Retinal pigment epithelial cell (primary cell): ENCODE measurements at regions not wholly inside any gene's neighbourhood (a gene's known extent, or its start where the extent isn't known, plus 50 kb on each side); places are given as distances from the start of the nearest gene placed in this dataset.
"Not testable (repeated sequence)": the region's sequence is repeated elsewhere in the genome, so short reads cannot be mapped to it uniquely, and the experiment has no call there.

Experiments
- DNase-seq: peaks from one replicate; pipeline ENCODE4 v3.0.0-alpha.2; 2010; ENCODE audit warnings: low read depth
- H3K4me3 ChIP-seq: 2 replicates; pipeline ENCODE4 v1.5.1; 2011; ENCODE audit warnings: mild to moderate bottlenecking, low read length, control low read depth, moderate library complexity
- TF ChIP-seq, protein P1 (sequence below): conservative IDR thresholded peaks from 2 replicates; pipeline ENCODE4 v1.5.1; 2011; ENCODE audit warnings: low read depth, low read length, control low read depth, inconsistent platforms

DNA sequence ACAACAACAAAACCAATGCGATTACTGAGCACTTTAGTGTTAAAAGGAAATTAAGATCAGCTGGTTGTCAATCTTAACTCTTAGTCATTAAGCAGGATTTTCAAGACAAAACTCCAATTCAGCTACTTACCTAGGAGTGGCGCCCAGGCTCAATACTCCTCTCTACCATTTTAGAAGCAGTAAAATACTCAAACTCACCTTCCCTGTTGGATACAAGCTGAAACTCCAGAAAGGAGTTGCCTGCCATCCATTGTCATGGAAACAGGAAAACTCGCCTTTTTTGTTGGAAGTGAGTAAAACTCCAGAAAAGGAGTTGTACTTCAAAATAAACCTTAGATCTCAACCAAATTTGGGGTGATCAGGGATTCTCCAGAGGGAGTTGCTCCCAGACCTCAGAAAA lies 127.0 kb upstream of the F3 start:
- H3K4me3 ChIP-seq = no peak overlapping the region
- DNase-seq = no peak
- TF ChIP-seq, protein P1, sequence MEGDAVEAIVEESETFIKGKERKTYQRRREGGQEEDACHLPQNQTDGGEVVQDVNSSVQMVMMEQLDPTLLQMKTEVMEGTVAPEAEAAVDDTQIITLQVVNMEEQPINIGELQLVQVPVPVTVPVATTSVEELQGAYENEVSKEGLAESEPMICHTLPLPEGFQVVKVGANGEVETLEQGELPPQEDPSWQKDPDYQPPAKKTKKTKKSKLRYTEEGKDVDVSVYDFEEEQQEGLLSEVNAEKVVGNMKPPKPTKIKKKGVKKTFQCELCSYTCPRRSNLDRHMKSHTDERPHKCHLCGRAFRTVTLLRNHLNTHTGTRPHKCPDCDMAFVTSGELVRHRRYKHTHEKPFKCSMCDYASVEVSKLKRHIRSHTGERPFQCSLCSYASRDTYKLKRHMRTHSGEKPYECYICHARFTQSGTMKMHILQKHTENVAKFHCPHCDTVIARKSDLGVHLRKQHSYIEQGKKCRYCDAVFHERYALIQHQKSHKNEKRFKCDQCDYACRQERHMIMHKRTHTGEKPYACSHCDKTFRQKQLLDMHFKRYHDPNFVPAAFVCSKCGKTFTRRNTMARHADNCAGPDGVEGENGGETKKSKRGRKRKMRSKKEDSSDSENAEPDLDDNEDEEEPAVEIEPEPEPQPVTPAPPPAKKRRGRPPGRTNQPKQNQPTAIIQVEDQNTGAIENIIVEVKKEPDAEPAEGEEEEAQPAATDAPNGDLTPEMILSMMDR = no peak

DNA sequence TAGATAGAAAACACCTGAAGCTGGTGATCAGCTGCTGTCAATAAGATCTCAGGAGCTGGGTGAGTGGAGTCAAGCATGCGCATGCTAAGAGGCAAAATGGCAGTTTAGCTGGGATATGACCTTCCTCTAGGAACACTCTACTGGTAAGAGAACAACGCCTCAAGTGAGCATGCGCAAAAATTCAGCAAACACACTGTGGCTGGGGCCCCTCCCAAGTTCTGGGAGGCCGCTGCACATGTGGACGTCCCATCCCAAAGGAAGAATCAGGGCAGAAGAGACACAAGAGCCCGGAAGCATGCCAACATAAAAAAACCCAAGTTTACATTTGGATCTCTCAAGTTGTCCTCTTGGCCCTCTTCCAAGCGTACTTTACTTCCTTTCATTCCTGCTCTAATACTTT lies 126.3 kb upstream of the F3 start:
- no peak for DNase-seq
- H3K4me3 ChIP-seq = no peak overlapping the region
- TF ChIP-seq, protein P1 = no peak

DNA sequence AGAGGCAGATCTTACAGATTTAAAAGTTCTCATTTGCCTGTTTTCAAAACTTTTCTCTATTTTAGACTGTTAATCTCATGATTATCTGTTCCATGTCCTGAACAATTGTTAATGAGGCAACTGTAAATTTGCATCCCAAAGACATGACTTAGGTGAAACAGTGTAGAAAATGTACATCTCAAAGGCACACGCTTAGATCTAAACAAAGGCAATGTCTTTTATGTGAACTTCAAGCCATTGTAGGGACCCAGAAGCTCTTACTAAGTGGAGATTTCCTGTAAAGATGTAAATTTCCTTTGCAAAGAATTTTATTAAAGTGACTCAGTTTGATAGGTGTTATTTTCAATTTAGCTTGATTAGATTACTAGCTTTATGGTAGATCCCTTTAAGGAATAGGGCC lies 125.2 kb upstream of the F3 start:
- TF ChIP-seq, protein P1 = no peak
- DNase-seq = no peak
- no peak overlapping the region for H3K4me3 ChIP-seq

DNA sequence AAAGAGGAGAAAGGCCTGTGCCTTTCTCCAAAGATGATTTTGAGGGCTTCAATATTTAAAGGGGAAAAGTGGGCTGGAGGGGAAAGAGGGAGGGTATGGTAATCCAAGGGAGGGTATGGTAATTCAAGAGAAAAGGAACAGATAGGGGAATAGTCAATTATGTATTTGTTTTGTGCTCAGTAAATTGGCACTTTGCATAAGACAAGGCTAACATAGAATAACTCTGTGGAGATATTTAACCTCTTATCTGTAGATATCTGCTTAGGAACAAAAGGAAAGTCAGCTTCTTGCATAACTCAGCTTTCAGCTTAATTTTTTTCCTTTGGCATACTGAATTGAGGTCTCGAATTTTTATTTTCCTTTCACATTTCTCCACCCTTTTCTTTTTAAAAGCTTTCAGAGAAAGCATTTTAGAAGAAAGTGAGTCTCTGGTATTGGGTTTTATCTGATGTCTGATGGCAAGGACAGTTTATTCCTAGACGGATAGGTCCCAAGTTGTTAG lies 119.9 kb upstream of the F3 start:
- no peak for DNase-seq
- H3K4me3 ChIP-seq = no peak overlapping the region
- TF ChIP-seq, protein P1 = no peak

DNA sequence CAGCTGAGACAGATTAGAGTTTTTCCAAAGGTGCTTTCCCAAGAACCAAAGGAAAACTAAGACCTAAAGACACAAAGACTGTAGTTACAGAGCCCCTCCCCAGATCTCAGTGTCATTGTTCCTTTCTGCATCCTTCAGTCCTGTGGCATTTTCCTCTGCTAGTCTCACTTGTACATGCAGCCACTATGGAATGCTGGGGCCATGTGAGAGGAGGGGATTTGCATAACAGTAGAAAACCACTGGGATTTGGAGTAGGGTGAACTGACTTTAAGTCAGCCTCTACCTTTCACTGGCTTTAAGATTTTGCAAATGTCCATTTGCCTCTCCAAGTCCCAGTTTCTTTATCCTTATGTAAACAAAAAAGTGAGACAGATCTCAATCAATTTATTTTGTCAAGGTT lies 119.4 kb upstream of the F3 start:
- no peak overlapping the region for H3K4me3 ChIP-seq
- DNase-seq = no peak
- TF ChIP-seq, protein P1 = no peak

DNA sequence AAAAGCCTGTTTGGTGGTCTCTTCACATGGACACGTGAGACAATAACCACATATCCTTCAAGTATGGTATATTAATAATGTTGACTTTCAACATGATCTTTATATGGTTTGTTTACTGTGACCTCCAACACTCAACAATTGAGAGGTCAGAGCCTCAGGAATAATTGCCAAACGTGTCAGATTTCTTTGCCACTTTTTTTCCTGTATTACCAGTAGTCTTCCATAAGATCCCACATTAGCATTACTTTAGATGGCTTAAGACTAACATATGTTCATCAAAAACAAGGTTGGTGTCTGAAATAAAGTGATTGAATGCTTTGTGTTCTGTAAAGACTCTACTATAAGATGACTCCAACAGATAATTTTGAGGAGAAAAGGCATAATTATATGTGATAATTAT lies 118.7 kb upstream of the F3 start:
- TF ChIP-seq, protein P1 = no peak
- no peak overlapping the region for H3K4me3 ChIP-seq
- DNase-seq = no peak

DNA sequence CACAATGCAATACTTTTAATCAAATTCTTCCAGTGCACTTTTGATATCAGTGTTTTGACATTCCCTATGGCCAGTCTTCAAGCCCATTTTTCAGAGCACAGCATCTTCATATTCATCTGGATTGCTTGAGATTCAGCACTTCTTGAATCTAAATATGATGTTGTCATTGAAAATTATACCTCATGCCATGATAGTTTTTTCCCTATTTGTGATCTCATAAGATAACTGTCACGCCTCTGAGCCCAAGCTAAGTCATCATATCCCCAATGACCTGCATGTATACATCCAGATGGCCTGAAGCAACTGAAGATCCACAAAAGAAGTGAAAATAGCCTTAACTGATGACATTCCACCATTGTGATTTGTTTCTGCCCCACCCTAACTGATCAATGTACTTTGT lies 117.6 kb upstream of the F3 start:
- not testable (repeated sequence) for DNase-seq, H3K4me3 ChIP-seq

DNA sequence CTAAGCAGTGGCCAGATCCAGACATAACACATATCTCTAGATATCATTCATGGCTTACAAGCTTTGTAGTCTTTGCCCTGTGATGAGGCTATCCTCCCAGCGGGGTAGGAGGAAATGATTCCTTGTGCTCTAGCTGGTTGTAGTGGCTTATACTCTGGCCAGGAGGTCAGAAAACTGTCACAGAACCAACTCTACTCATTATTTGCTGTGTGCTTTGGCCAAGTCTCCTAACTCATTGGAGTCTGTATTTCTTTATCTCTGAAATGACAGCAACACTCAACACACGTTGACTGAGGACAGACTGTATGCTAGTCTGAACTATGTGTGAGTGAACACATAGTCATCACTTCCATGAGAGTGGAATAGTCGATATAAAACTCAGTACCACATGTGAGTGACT lies 116.7 kb upstream of the F3 start:
- TF ChIP-seq, protein P1 = no peak
- no peak for DNase-seq
- no peak overlapping the region for H3K4me3 ChIP-seq

DNA sequence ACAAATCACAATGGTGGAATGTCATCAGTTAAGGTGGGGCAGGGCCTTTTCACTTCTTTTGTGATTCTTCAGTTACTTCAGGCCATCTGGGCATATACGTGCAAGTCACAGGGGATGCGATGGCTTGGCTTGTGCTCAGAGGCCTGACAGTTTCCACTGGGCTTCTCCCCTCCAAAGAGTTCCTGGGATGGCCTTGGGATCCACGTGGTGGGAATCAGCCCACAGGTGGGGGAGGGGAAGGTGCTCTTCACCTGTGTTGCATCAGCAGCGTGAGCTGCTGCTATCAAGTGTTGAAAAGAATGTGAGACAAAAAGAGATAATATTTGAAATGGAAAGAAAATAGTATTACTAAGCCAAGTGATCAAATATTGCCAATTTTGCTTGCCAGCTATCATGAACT lies 116.2 kb upstream of the F3 start:
- not testable (repeated sequence) for H3K4me3 ChIP-seq, DNase-seq
